Trophoblast cell (in vitro differentiated cells and primary cell): ENCODE measurements at regions not wholly inside any gene's neighbourhood (a gene's known extent, or its start where the extent isn't known, plus 50 kb on each side); places are given as distances from the start of the nearest gene placed in this dataset.
A peak's percentile ranks its signal among the peaks of the same experiment; 100 is the strongest.

Experiments used
- DNase-seq, 2 donors: peaks; one replicate each; pipeline ENCODE4 v3.0.0-alpha.2; 2016
- H2AFZ ChIP-seq: 2 replicates; pipeline ENCODE4 v1.6.1; 2013; ENCODE audit warnings: low read length, moderate library complexity, mild to moderate bottlenecking; ENCODE audit not compliant: insufficient read depth, poor library complexity
- H2AK5ac ChIP-seq: 2 replicates; pipeline ENCODE4 v1.6.1; 2013; ENCODE audit warnings: mild to moderate bottlenecking, low read length
- H2BK120ac ChIP-seq: 2 replicates; pipeline ENCODE4 v1.6.1; 2013; ENCODE audit warnings: low read length, mild to moderate bottlenecking, moderate library complexity; ENCODE audit not compliant: insufficient read depth, poor library complexity
- H2BK12ac ChIP-seq: 2 replicates; pipeline ENCODE4 v1.6.1; 2013; ENCODE audit warnings: mild to moderate bottlenecking, low read length, moderate library complexity
- H2BK5ac ChIP-seq: 2 replicates; pipeline ENCODE4 v1.6.1; 2013; ENCODE audit warnings: low read length, low read depth, moderate library complexity, mild to moderate bottlenecking; ENCODE audit not compliant: poor library complexity
- H3K14ac ChIP-seq: 2 replicates; pipeline ENCODE4 v1.6.1; 2013; ENCODE audit warnings: mild to moderate bottlenecking, low read length
- H3K18ac ChIP-seq: 2 replicates; pipeline ENCODE4 v1.6.1; 2013; ENCODE audit warnings: mild to moderate bottlenecking, low read length
- H3K23ac ChIP-seq: 2 replicates; pipeline ENCODE4 v1.6.1; 2013; ENCODE audit warnings: low read length
- H3K27ac ChIP-seq: 2 replicates; pipeline ENCODE4 v1.5.1; 2013; ENCODE audit warnings: low read depth, mild to moderate bottlenecking, inconsistent platforms, low read length, moderate library complexity
- H3K27me3 ChIP-seq: 2 replicates; pipeline ENCODE4 v1.6.1; 2013; ENCODE audit warnings: inconsistent platforms, mild to moderate bottlenecking, low read length, moderate library complexity; ENCODE audit not compliant: insufficient read depth
- H3K36me3 ChIP-seq, 2 experiments: 1 replicate in 1 of 2; 2 replicates in 1 of 2; pipeline ENCODE4 v1.6.1; 2013; ENCODE audit warnings: low read length in 2 of 2, mild to moderate bottlenecking in 2 of 2, moderate library complexity in 1 of 2; ENCODE audit not compliant: insufficient read depth in 2 of 2, control insufficient read depth in 1 of 2
- H3K4ac ChIP-seq: 2 replicates; pipeline ENCODE4 v1.6.1; 2013; ENCODE audit warnings: low read depth, mild to moderate bottlenecking, low read length, moderate library complexity
- H3K4me1 ChIP-seq, 2 experiments: 1 replicate in 1 of 2; 2 replicates in 1 of 2; pipeline ENCODE4 v1.6.1; 2013; ENCODE audit warnings: low read length in 2 of 2, mild to moderate bottlenecking in 2 of 2, moderate library complexity in 1 of 2; ENCODE audit not compliant: insufficient read depth in 2 of 2, control insufficient read depth in 1 of 2
- H3K4me2 ChIP-seq: 2 replicates; pipeline ENCODE4 v1.6.1; 2013; ENCODE audit warnings: inconsistent platforms, mild to moderate bottlenecking, low read length, moderate library complexity
- H3K4me3 ChIP-seq: 2 replicates; pipeline ENCODE4 v1.5.1; 2013; ENCODE audit warnings: mild to moderate bottlenecking, low read depth, low read length, inconsistent platforms
- H3K79me1 ChIP-seq: one replicate; pipeline ENCODE4 v1.6.1; 2013; ENCODE audit warnings: low read length
- H3K79me2 ChIP-seq: 2 replicates; pipeline ENCODE4 v1.6.1; 2013; ENCODE audit warnings: low read length, mild to moderate bottlenecking; ENCODE audit not compliant: control insufficient read depth, insufficient read depth, poor library complexity
- H3K9ac ChIP-seq: 2 replicates; pipeline ENCODE4 v1.6.1; 2013; ENCODE audit warnings: mild to moderate bottlenecking, low read length
- H3K9me3 ChIP-seq: 2 replicates; pipeline ENCODE4 v1.6.1; 2013; ENCODE audit warnings: low read depth, mild to moderate bottlenecking, control low read depth, inconsistent platforms, low read length; ENCODE audit not compliant: insufficient read depth
- H4K12ac ChIP-seq: 2 replicates; pipeline ENCODE4 v1.6.1; 2013; ENCODE audit warnings: low read depth, mild to moderate bottlenecking, low read length, moderate library complexity
- H4K8ac ChIP-seq: 2 replicates; pipeline ENCODE4 v1.6.1; 2013; ENCODE audit warnings: low read depth, mild to moderate bottlenecking, low read length, moderate library complexity
- H4K91ac ChIP-seq: one replicate; pipeline ENCODE4 v1.6.1; 2013; ENCODE audit warnings: low read depth, mild to moderate bottlenecking, low read length, moderate library complexity
- WGBS: extraction: QIAGEN DNeasy Blood & Tissue Kit; methylation state at CpG from one replicate; pipeline ENCODE4 v1.1.7; 2013; ENCODE audit warnings: missing lambda C conversion rate; ENCODE audit not compliant: insufficient read length, insufficient coverage; ENCODE audit errors: extremely low coverage; 5-methylcytosine and 5-hydroxymethylcytosine counted together

GRCh38 chr22:48921411-48921903 lies 906.2 kb downstream of the BRD1 start:
- Histone ChIP-seq H2AFZ (no peak overlapping the region), H3K36me3 (no peaks in the 10 kb centered on the region), H4K91ac (no peak overlapping the region), H3K27ac (no peak overlapping the region), H4K12ac (no peak overlapping the region), H3K9ac (no peak overlapping the region), H3K23ac (no peak overlapping the region), H3K4me1 (no peaks in the 10 kb centered on the region), H3K4me3 (no peak overlapping the region), H2BK5ac (no peak overlapping the region), H3K27me3 (no peaks in the 10 kb centered on the region), H3K4me2 (no peak overlapping the region), H3K4ac (no peak overlapping the region), H3K79me2 (no peaks in the 10 kb centered on the region), H2AK5ac (no peak overlapping the region), H4K8ac (no peak overlapping the region), H3K14ac (no peak overlapping the region), H3K79me1 (no peaks in the 10 kb centered on the region), H3K18ac (no peak overlapping the region), H2BK120ac (no peak overlapping the region), H3K9me3 (peaks cover 2% of the 10 kb centered on the region), H2BK12ac (no peak overlapping the region)
- no peak for DNase-seq
- no CpG with 5 or more reads among the region's 13 CpGs for WGBS

GRCh38 chr22:48920776-48921241 lies 906.9 kb downstream of the BRD1 start:
- H2AK5ac ChIP-seq, result no peak overlapping the region
- H3K27me3 ChIP-seq, result no peaks in the 10 kb centered on the region
- H3K79me2 ChIP-seq, result no peaks in the 10 kb centered on the region
- no peak overlapping the region for H4K12ac ChIP-seq
- H3K36me3 ChIP-seq, result no peaks in the 10 kb centered on the region
- H3K4me3 ChIP-seq, result no peak overlapping the region
- no peaks in the 10 kb centered on the region for H3K79me1 ChIP-seq
- no peak overlapping the region for H3K18ac ChIP-seq
- no CpG with 5 or more reads among the region's 13 CpGs for WGBS
- no peak overlapping the region for H3K9ac ChIP-seq
- H2BK120ac ChIP-seq, result no peak overlapping the region
- no peak overlapping the region for H3K23ac ChIP-seq
- no peak overlapping the region for H3K4me2 ChIP-seq
- H3K14ac ChIP-seq, result no peak overlapping the region
- H3K9me3 ChIP-seq, result peaks cover 5% of the 10 kb centered on the region
- H2BK12ac ChIP-seq, result no peak overlapping the region
- no peak overlapping the region for H3K27ac ChIP-seq
- no peak overlapping the region for H4K8ac ChIP-seq
- no peak overlapping the region for H4K91ac ChIP-seq
- H2AFZ ChIP-seq, result no peak overlapping the region
- DNase-seq, result no peak
- H3K4ac ChIP-seq, result no peak overlapping the region
- no peaks in the 10 kb centered on the region for H3K4me1 ChIP-seq
- no peak overlapping the region for H2BK5ac ChIP-seq

GRCh38 chr22:48919851-48920589 lies 907.7 kb downstream of the BRD1 start:
- Histone ChIP-seq H3K9me3 (peaks cover 5% of the 10 kb centered on the region), H3K14ac (no peak overlapping the region), H2BK12ac (no peak overlapping the region), H3K36me3 (no peaks in the 10 kb centered on the region), H2AFZ (no peak overlapping the region), H2BK5ac (no peak overlapping the region), H2AK5ac (no peak overlapping the region), H4K91ac (no peak overlapping the region), H3K79me1 (no peaks in the 10 kb centered on the region), H3K9ac (no peak overlapping the region), H2BK120ac (no peak overlapping the region), H4K12ac (no peak overlapping the region), H3K27ac (no peak overlapping the region), H3K4ac (no peak overlapping the region), H3K18ac (no peak overlapping the region), H3K23ac (no peak overlapping the region), H3K79me2 (no peaks in the 10 kb centered on the region), H4K8ac (no peak overlapping the region), H3K4me2 (no peak overlapping the region), H3K4me3 (peak overlapping the region; percentile 42), H3K27me3 (no peaks in the 10 kb centered on the region), H3K4me1 (no peaks in the 10 kb centered on the region)
- no CpG with 5 or more reads among the region's 17 CpGs for WGBS
- no peak for DNase-seq

GRCh38 chr22:48919187-48919590 lies 908.5 kb downstream of the BRD1 start:
- no peaks in the 10 kb centered on the region for H3K36me3 ChIP-seq
- H3K14ac ChIP-seq, result no peak overlapping the region

More at GRCh38 chr22:48919187-48919590, 908.5 kb downstream of the BRD1 start:
- Histone ChIP-seq H3K4ac (no peak overlapping the region), H3K27me3 (no peaks in the 10 kb centered on the region), H3K9me3 (peaks cover 5% of the 10 kb centered on the region), H3K9ac (no peak overlapping the region), H3K23ac (no peak overlapping the region), H3K79me1 (no peaks in the 10 kb centered on the region), H4K12ac (no peak overlapping the region), H2BK12ac (no peak overlapping the region), H3K4me3 (no peak overlapping the region), H2AFZ (no peak overlapping the region), H3K79me2 (no peaks in the 10 kb centered on the region), H2BK120ac (no peak overlapping the region), H4K8ac (no peak overlapping the region), H3K18ac (no peak overlapping the region), H2BK5ac (no peak overlapping the region), H2AK5ac (no peak overlapping the region), H4K91ac (no peak overlapping the region), H3K4me2 (no peak overlapping the region), H3K27ac (no peak overlapping the region), H3K4me1 (no peaks in the 10 kb centered on the region)
- no CpG with 5 or more reads among the region's 18 CpGs for WGBS
- no peak for DNase-seq
